ENCODE measurements at regions not wholly inside any gene's neighbourhood (a gene's known extent, or its start where the extent isn't known, plus 50 kb on each side); places are given as distances from the start of the nearest gene placed in this dataset.

GRCh38 chr16:65884018-65884417 is 482.5 kb upstream of the CDH5 start:
- no peak for TF ChIP-seq POLR2AphosphoS5 (IDR thresholded peaks at IDR 0.05; ENCODE audit: borderline replicate concordance, low read depth, low read length)
- no peak for TF ChIP-seq EZH2 (IDR thresholded peaks at IDR 0.05)
- no peak for TF ChIP-seq FOXP2 (optimal IDR thresholded peaks at IDR 0.05; ENCODE audit: control extremely low read depth, extremely low read length, insufficient read depth)
